ENCODE measurements at regions not wholly inside any gene's neighbourhood (a gene's known extent, or its start where the extent isn't known, plus 50 kb on each side); places are given as distances from the start of the nearest gene placed in this dataset.
A peak's percentile ranks its signal among the peaks of the same experiment; 100 is the strongest.
"Not testable (repeated sequence)": the region's sequence is repeated elsewhere in the genome, so short reads cannot be mapped to it uniquely, and the experiment has no call there.

DNA sequence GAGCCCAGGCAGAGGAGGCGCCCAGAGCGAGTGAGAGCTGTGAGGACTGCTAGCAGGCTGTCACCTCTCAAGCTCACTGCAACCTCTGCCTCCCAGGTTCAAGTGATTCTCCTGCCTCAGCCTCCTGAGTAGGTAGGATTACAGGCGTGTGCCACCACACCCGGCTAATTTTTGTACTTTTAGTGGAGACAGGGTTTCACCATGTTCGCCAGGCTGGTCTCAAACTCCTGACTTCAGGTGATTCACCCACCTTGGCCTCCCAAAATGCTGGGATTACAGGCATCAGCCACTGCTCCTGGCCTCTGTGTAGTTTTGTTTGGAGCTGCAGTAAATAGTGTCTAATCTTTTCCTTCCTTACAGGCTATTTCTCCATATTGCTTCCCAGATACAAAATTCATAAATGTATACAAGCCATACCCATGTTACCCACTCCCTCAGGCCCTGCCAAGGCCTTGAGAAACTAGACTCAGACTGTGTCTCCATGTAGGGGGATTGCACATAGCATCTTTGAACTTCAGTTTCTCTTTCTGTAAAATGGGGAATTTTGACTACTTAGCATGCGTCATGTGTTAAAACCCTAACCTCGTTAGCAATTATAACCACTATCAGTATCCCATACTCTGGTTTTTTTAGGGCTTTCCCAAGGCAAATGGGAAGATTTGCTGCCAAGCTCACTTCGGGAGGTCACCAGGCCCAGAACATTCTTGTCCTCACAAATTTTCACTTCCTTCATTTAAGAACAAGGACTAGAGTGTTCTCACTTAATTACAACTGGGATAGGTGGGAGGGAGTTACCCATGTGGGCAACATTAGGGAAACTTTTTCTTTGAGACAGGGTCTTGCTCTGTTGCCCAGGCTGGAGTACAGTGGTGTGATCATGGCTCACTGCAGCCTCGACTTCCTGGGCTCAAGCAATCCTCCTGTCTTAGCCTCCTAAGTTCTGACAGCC, 67.3 kb upstream of the DDR1 start:
- H3K4me3 ChIP-seq (ENCODE audit: low read depth, low read length): no peak overlapping the region
- DNase-seq (ENCODE audit: low read depth): peak; percentile 81
- TF ChIP-seq, protein P1, sequence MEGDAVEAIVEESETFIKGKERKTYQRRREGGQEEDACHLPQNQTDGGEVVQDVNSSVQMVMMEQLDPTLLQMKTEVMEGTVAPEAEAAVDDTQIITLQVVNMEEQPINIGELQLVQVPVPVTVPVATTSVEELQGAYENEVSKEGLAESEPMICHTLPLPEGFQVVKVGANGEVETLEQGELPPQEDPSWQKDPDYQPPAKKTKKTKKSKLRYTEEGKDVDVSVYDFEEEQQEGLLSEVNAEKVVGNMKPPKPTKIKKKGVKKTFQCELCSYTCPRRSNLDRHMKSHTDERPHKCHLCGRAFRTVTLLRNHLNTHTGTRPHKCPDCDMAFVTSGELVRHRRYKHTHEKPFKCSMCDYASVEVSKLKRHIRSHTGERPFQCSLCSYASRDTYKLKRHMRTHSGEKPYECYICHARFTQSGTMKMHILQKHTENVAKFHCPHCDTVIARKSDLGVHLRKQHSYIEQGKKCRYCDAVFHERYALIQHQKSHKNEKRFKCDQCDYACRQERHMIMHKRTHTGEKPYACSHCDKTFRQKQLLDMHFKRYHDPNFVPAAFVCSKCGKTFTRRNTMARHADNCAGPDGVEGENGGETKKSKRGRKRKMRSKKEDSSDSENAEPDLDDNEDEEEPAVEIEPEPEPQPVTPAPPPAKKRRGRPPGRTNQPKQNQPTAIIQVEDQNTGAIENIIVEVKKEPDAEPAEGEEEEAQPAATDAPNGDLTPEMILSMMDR (IDR thresholded peaks at IDR 0.05; ENCODE audit: insufficient read depth, low read depth, low read length, missing control alignments): no peak

DNA sequence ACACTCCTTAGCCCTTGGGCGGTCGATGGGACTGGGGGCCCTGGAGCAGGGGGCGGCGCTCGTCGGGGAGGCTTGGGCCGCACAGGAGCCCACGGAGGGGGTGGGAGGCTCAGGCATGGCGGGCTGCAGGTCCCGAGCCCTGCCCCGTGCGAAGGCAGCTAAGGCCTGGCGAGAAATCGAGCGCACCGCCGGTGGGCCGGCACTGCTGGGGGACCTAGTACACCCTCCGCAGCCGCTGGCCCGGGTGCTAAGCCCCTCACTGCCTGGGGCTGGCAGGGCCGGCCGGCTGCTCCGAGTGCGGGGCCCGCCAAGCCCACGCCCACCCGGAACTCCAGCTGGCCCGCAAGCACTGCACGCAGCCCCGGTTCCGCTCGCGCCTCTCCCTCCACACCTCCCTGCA, 68.0 kb upstream of the DDR1 start:
- H3K4me3 ChIP-seq (ENCODE audit: low read depth, low read length); DNase-seq (ENCODE audit: low read depth): not testable (repeated sequence)

DNA sequence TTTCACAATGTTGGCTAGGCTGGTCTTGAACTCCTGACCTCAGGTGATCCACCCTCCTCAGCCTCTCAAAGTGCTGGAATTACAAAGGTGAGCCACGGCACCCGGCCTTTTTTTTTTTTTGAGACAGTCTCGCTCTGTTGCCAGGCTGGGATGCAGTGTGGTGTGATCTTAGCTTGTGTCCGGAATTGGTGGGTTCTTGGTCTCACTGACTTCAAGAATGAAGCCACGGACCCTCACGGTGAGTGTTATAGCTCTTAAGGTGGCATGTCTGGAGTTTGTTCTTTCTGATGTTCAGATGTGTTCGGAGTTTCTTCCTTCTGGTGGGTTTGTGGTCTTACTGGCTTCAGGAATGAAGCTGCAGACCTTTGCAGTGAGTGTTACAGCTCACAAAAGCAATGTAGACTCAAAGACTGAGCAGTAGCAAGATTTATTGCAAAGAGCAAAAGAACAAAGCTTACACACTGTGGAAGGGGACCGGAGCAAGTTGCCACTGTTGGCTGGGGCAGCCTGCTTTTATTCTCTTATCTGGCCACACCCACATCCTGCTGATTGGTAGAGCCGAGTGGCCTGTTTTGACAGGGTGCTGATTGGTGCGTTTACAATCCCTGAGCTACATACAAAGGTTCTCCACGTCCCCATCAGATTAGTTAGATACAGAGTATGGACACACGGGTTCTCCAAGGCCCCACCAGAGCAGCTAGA, 69.1 kb upstream of the DDR1 start:
- not testable (repeated sequence) for DNase-seq (ENCODE audit: low read depth); H3K4me3 ChIP-seq (ENCODE audit: low read depth, low read length)

DNA sequence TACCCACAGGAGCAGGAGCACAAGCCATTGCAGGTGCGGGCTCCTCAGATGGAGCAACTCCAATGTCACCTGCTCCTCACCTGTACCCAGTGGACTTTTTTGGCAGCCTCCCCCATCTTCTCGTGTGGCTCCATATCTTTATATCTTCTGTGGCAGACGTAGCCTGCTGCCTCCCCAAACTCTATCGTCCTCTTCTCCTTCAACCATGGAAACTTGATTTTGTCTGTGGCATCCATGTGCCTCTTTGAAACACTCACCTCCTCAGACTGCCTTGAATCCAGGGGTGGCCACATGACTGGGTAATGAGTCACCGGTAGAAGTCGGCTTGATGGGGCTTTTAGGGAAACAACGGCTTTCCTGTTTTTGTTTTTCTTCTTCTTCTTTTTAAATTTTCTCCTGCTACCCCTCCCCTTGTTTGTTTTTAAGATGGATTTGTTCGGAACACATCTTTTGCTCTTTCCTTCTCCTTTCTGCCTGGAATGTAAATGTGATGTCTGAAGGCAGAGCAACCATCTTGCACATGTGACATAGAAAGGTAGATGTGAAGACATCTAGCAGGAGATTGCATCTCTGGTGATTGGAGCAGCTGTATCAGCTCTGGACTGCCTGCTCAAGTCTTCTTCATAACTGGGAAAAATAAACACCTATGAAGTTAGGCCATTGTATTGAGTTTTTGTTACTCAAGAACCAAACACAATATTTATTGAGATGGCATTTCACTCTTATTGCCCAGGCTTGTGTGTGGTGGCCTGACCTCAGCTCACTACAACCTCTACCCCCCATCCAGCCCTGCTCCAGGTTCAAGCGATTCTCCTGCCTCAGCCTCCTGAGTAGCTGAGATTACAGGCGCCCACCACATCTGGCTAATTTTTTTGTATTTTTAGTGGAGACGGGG, 69.9 kb upstream of the DDR1 start:
- peak; percentile 55 for DNase-seq (ENCODE audit: low read depth)
- no peak overlapping the region for H3K4me3 ChIP-seq (ENCODE audit: low read depth, low read length)
- TF ChIP-seq, protein P1 (IDR thresholded peaks at IDR 0.05; ENCODE audit: insufficient read depth, low read depth, low read length, missing control alignments): no peak

DNA sequence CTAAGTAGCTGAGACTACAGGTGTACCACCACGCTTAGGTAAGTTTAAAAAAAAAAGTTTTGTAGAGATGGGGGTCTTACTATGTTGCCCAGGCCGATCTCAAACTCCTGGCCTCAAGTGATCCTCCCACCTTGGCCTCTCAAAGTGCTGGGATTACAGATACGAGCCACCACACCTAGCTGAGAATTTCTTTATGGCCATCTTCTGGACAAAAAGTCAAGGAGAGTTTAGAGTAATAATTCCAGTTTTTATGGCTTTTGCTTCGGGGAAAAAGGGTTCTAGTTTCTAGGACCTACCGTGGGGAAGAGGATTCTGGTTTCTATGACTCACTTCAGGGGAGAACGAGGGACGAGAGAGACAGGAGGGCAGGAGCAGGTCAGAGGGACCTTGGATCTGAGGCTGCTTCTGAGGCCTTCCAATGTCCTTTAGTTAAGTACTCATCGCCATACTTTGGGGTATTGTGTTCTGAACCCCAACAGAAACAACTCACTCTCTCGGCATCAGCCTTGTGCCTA, 69.3 kb upstream of the IER3 start:
- TF ChIP-seq, protein P1 (IDR thresholded peaks at IDR 0.05; ENCODE audit: insufficient read depth, low read depth, low read length, missing control alignments): no peak
- no peak overlapping the region for H3K4me3 ChIP-seq (ENCODE audit: low read depth, low read length)
- no peak for DNase-seq (ENCODE audit: low read depth)

DNA sequence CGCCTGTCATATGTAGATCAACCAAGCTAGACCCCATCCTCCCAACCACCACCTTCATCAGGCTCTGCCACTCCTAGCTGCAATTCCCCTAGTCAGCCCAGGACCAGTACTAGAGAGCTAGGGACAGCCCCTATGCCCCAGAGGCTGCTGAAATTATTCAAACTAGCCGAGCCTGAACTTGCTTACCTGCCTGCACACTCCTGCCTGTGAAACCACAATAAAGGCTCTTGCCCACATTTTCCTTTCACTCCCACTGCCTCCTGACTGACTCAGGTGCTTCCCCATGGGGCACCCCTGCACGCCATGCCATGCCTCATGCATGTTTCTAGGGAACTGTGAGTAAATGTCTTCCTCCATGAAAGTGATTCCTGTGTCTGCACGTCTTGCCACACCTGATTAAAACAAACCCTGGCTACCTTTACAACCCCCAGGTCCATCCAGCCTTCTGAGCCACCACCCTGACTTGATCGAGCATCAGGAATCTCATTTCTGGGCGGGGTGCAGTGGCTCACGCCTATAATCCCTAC, 66.5 kb upstream of the IER3 start:
- H3K4me3 ChIP-seq (ENCODE audit: low read depth, low read length): no peak overlapping the region
- peak; percentile 88 for DNase-seq (ENCODE audit: low read depth)
- TF ChIP-seq, protein P1 (IDR thresholded peaks at IDR 0.05; ENCODE audit: insufficient read depth, low read depth, low read length, missing control alignments): no peak

DNA sequence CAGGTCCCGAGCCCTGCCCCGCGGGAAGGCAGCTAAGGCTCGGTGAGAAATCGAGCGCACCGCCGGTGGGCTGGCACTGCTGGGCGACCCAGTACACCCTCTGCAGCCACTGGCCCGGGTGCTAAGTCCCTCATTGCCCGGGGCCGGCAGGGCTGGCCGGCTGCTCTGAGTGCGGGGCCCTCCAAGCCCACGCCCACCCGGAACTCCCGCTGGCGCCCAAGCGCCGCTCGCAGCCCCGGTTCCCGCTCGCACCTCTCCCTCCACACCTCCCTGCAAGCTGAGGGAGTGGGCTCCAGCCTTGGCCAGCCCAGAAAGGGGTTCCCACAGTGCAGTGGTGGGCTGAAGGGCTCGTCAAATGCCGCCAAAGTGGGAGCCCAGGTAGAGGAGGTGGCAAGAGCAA, 63.2 kb upstream of the IER3 start:
- not testable (repeated sequence) for H3K4me3 ChIP-seq (ENCODE audit: low read depth, low read length); DNase-seq (ENCODE audit: low read depth)
